ENCODE measurements at regions not wholly inside any gene's neighbourhood (a gene's known extent, or its start where the extent isn't known, plus 50 kb on each side); places are given as distances from the start of the nearest gene placed in this dataset.

- Histone ChIP-seq H2AFZ (no peak overlapping the region), H3K4me1 (ENCODE audit: insufficient read depth) (no peaks in the 10 kb centered on the region), H3K4me2 (no peak overlapping the region), H3K79me2 (replicated peaks; ENCODE audit: insufficient read depth) (no peaks in the 10 kb centered on the region), H3K27ac (ENCODE audit: low read depth) (no peak overlapping the region), H3K4me3 (no peak overlapping the region), H4K20me1 (replicated peaks; ENCODE audit: insufficient read depth) (no peaks in the 10 kb centered on the region), H3K36me3 (ENCODE audit: insufficient read depth) (peaks cover 8% of the 10 kb centered on the region; the same call in 1 of the 2 replicates), H3F3A (replicated peaks; ENCODE audit: low read depth) (no peaks in the 10 kb centered on the region), H3K27me3 (ENCODE audit: insufficient read depth) (no peaks in the 10 kb centered on the region), H3K9me2 (ENCODE audit: insufficient read depth) (no peaks in the 10 kb centered on the region)
- Mint-ChIP-seq H3K4me3 (no peak overlapping the region), H3K36me3 (ENCODE audit: low read depth) (peaks cover 54% of the 10 kb centered on the region), H3K27ac (no peak overlapping the region), H3K27me3 (ENCODE audit: insufficient read depth, low read depth, poor library complexity) (peaks cover 11% of the 10 kb centered on the region), H3K9me3 (peaks cover 60% of the 10 kb centered on the region; the same call in 2 of the 3 replicates), H3K4me1 (no peaks in the 10 kb centered on the region)
- ATAC-seq (no peak), DNase-seq (ENCODE audit: low spot score) (no peak)
- TF ChIP-seq CREB1 (CRISPR knock-in tag; IDR thresholded peaks at IDR 0.05; ENCODE audit: low read depth): no peak
- TF ChIP-seq, protein P1, sequence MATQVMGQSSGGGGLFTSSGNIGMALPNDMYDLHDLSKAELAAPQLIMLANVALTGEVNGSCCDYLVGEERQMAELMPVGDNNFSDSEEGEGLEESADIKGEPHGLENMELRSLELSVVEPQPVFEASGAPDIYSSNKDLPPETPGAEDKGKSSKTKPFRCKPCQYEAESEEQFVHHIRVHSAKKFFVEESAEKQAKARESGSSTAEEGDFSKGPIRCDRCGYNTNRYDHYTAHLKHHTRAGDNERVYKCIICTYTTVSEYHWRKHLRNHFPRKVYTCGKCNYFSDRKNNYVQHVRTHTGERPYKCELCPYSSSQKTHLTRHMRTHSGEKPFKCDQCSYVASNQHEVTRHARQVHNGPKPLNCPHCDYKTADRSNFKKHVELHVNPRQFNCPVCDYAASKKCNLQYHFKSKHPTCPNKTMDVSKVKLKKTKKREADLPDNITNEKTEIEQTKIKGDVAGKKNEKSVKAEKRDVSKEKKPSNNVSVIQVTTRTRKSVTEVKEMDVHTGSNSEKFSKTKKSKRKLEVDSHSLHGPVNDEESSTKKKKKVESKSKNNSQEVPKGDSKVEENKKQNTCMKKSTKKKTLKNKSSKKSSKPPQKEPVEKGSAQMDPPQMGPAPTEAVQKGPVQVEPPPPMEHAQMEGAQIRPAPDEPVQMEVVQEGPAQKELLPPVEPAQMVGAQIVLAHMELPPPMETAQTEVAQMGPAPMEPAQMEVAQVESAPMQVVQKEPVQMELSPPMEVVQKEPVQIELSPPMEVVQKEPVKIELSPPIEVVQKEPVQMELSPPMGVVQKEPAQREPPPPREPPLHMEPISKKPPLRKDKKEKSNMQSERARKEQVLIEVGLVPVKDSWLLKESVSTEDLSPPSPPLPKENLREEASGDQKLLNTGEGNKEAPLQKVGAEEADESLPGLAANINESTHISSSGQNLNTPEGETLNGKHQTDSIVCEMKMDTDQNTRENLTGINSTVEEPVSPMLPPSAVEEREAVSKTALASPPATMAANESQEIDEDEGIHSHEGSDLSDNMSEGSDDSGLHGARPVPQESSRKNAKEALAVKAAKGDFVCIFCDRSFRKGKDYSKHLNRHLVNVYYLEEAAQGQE (IDR thresholded peaks at IDR 0.05; ENCODE audit: unreplicated experiment): no peak
Measured at GRCh38 chr7:63042730-63043511, 955.7 kb upstream of the ZNF722 start.

GRCh38 chr7:63043657-63044543, 954.7 kb upstream of the ZNF722 start:
- H3K4me3 ChIP-seq: no peak overlapping the region
- peaks cover 8% of the 10 kb centered on the region; the same call in 1 of the 2 replicates for H3K36me3 ChIP-seq (ENCODE audit: insufficient read depth)
- Mint-ChIP-seq H3K27me3 (ENCODE audit: insufficient read depth, low read depth, poor library complexity) (peaks cover 13% of the 10 kb centered on the region), H3K4me3 (no peak overlapping the region), H3K4me1 (no peaks in the 10 kb centered on the region), H3K36me3 (ENCODE audit: low read depth) (peaks cover 53% of the 10 kb centered on the region), H3K9me3 (peaks cover 51% of the 10 kb centered on the region; the same call in 2 of the 3 replicates), H3K27ac (no peak overlapping the region)
- H2AFZ ChIP-seq: no peak overlapping the region
- no peaks in the 10 kb centered on the region for H3K4me1 ChIP-seq (ENCODE audit: insufficient read depth)
- H3K4me2 ChIP-seq: no peak overlapping the region
- H4K20me1 ChIP-seq (replicated peaks; ENCODE audit: insufficient read depth): no peaks in the 10 kb centered on the region
- ATAC-seq (no peak), DNase-seq (ENCODE audit: low spot score) (no peak)
- H3K79me2 ChIP-seq (replicated peaks; ENCODE audit: insufficient read depth): no peaks in the 10 kb centered on the region
- no peaks in the 10 kb centered on the region for H3K27me3 ChIP-seq (ENCODE audit: insufficient read depth)
- H3F3A ChIP-seq (replicated peaks; ENCODE audit: low read depth): no peaks in the 10 kb centered on the region
- no peak for TF ChIP-seq POLR2AphosphoS5 (IDR thresholded peaks at IDR 0.05; ENCODE audit: low read depth)
- no peak for TF ChIP-seq JUNB (IDR thresholded peaks at IDR 0.05; ENCODE audit: unreplicated experiment)
- no peak for TF ChIP-seq ZNF462 (CRISPR knock-in tag; IDR thresholded peaks at IDR 0.05)
- TF ChIP-seq EZH2phosphoT487 (IDR thresholded peaks at IDR 0.05; ENCODE audit: unreplicated experiment): no peak
- no peaks in the 10 kb centered on the region for H3K9me2 ChIP-seq (ENCODE audit: insufficient read depth)
- H3K27ac ChIP-seq (ENCODE audit: low read depth): no peak overlapping the region
